Prostate gland (tissue), 2 donors: ENCODE measurements at regions not wholly inside any gene's neighbourhood (a gene's known extent, or its start where the extent isn't known, plus 50 kb on each side); places are given as distances from the start of the nearest gene placed in this dataset.

Experiments used
- POLR2A ChIP-seq: fragments of 450-650 bp; IDR thresholded peaks from one replicate; pipeline ENCODE4 v1.6.1; 2016; ENCODE audit warnings: antibody characterized with exemption, mild to moderate bottlenecking
- POLR2AphosphoS5 ChIP-seq: sonication (generic); formaldehyde crosslinking; IDR thresholded peaks from one replicate; pipeline ENCODE4 v1.6.1; 2017; ENCODE audit warnings: antibody characterized with exemption
- TF ChIP-seq, protein P1 (sequence below), 4 experiments: fragments of 200-600 bp in 2 of 4; fragments of 450-650 bp in 2 of 4; sonication (generic) in 2 of 4; IDR thresholded peaks; 1 replicate in 3 of 4; 2 replicates in 1 of 4; pipeline ENCODE4 v1.5.1; 2016 to 2019; ENCODE audit warnings: antibody characterized with exemption in 4 of 4, mild to moderate bottlenecking in 2 of 4, moderate library complexity in 2 of 4

DNA sequence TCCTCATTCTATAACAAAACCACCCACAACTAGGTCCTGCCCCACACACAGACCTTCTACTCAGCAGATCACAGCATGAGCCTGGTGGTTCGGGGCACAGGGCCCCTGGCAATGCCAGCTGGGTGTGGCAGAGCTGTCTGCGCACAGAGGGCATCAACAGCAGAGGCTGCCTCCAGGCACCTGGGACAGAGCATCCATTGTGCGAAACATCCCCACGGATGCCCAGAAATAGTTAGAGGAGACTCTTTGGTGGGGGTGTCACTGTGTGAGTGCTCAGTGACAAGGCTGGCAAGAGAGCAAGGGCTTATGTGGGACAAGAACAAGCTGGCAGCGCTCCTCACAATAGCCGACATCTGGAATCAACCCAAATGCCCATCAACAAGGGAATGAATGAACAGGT, 487.4 kb upstream of the PROK2 start:
- no peak for TF ChIP-seq POLR2A
- TF ChIP-seq, protein P1, sequence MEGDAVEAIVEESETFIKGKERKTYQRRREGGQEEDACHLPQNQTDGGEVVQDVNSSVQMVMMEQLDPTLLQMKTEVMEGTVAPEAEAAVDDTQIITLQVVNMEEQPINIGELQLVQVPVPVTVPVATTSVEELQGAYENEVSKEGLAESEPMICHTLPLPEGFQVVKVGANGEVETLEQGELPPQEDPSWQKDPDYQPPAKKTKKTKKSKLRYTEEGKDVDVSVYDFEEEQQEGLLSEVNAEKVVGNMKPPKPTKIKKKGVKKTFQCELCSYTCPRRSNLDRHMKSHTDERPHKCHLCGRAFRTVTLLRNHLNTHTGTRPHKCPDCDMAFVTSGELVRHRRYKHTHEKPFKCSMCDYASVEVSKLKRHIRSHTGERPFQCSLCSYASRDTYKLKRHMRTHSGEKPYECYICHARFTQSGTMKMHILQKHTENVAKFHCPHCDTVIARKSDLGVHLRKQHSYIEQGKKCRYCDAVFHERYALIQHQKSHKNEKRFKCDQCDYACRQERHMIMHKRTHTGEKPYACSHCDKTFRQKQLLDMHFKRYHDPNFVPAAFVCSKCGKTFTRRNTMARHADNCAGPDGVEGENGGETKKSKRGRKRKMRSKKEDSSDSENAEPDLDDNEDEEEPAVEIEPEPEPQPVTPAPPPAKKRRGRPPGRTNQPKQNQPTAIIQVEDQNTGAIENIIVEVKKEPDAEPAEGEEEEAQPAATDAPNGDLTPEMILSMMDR (IDR thresholded peaks at IDR 0.05): no peak
- TF ChIP-seq POLR2AphosphoS5: no peak
